Sigmoid colon (tissue), 6 donors: ENCODE measurements at regions not wholly inside any gene's neighbourhood (a gene's known extent, or its start where the extent isn't known, plus 50 kb on each side); places are given as distances from the start of the nearest gene placed in this dataset.

ENCODE experiments used
- DNase-seq: peaks from one replicate; pipeline ENCODE4 v3.0.0-alpha.2; 2019
- H3K27ac ChIP-seq, 4 donors: fragments of 200-600 bp; sonication (generic); one replicate each; pipeline ENCODE4 v1.5.1; 2016 to 2019; ENCODE audit warnings: mild to moderate bottlenecking in 1 of 4
- H3K27me3 ChIP-seq, 3 donors: fragments of 200-600 bp; sonication (generic); one replicate each; pipeline ENCODE4 v1.5.1; 2019; ENCODE audit warnings: mild to moderate bottlenecking in 1 of 3
- H3K36me3 ChIP-seq, 4 donors: fragments of 200-600 bp; sonication (generic); one replicate each; pipeline ENCODE4 v1.5.1; 2016 to 2019
- H3K4me1 ChIP-seq, 4 donors: fragments of 200-600 bp; sonication (generic); one replicate each; pipeline ENCODE4 v1.5.1; 2017 to 2019
- H3K4me3 ChIP-seq, 4 donors: fragments of 200-600 bp; sonication (generic); one replicate each; pipeline ENCODE4 v1.5.1; 2017 to 2019; ENCODE audit warnings: mild to moderate bottlenecking in 2 of 4, moderate library complexity in 1 of 4
- H3K9me3 ChIP-seq, 4 donors: fragments of 200-600 bp in 3 of 4; sonication (generic) in 3 of 4; one replicate each; pipeline versions ENCODE4 v1.5.1 to v1.6.1; 2013 to 2019
- CTCF ChIP-seq, 4 experiments: fragments of 450-650 bp in 3 of 4; fragments of 200-600 bp in 1 of 4; IDR thresholded peaks; one replicate each; pipeline ENCODE4 v1.5.1; 2016 to 2019; ENCODE audit warnings: antibody characterized with exemption in 4 of 4, mild to moderate bottlenecking in 3 of 4, moderate library complexity in 2 of 4
- EP300 ChIP-seq, 4 donors: sonication (generic); formaldehyde crosslinking; IDR thresholded peaks; one replicate each; pipeline ENCODE4 v1.6.1; 2017; ENCODE audit warnings: antibody characterized with exemption in 4 of 4
- POLR2A ChIP-seq, 2 donors: fragments of 450-650 bp; IDR thresholded peaks; one replicate each; pipeline ENCODE4 v1.6.1; 2016; ENCODE audit warnings: antibody characterized with exemption in 2 of 2, mild to moderate bottlenecking in 2 of 2, moderate library complexity in 2 of 2
- POLR2AphosphoS5 ChIP-seq, 4 donors: sonication (generic); formaldehyde crosslinking; IDR thresholded peaks; one replicate each; pipeline ENCODE4 v1.6.1; 2017; ENCODE audit warnings: antibody characterized with exemption in 4 of 4
- WGBS, 2 donors: extraction: QIAGEN DNeasy Blood & Tissue Kit; methylation state at CpG; one replicate each; pipeline ENCODE4 v1.1.7; 2013; 5-methylcytosine and 5-hydroxymethylcytosine counted together
- intact Hi-C: fragments of 100-400 bp; cut with DNase I; formaldehyde crosslinking; loops from one replicate; pipeline ENCODE4 v1.15.1; 2023
- donor health status: healthy with polysubstance abuse.
- donor health status: healthy.

- TF ChIP-seq EP300 (IDR thresholded peaks at IDR 0.05) (no peak), POLR2AphosphoS5 (IDR thresholded peaks at IDR 0.05) (no peak), CTCF (IDR thresholded peaks at IDR 0.05) (no peak), POLR2A (IDR thresholded peaks at IDR 0.05) (no peak)
- Histone ChIP-seq H3K36me3 (no peaks in the 10 kb centered on the region), H3K4me1 (no peaks in the 10 kb centered on the region), H3K27me3 (peaks cover 0 to 9% (median 0%) of the 10 kb centered on the region in 3 donors), H3K9me3 (no peaks in the 10 kb centered on the region), H3K27ac (no peak overlapping the region), H3K4me3 (no peak overlapping the region)
- DNase-seq, result no peak
- intact Hi-C loops, result no loop called here
- WGBS, 2 donors, result 42 to 65% methylated on average over 3 of the region's 3 CpGs
These were observed 241.0 kb upstream of the POU3F1 start for GRCh38 chr1:38287547-38287946.

GRCh38 chr1:38287036-38287435, 240.4 kb upstream of the POU3F1 start:
- Histone ChIP-seq H3K27ac (no peak overlapping the region), H3K9me3 (no peaks in the 10 kb centered on the region), H3K36me3 (no peaks in the 10 kb centered on the region), H3K4me1 (no peaks in the 10 kb centered on the region), H3K4me3 (no peak overlapping the region), H3K27me3 (peaks cover 0 to 6% (median 0%) of the 10 kb centered on the region in 3 donors)
- TF ChIP-seq POLR2AphosphoS5 (IDR thresholded peaks at IDR 0.05) (no peak), POLR2A (IDR thresholded peaks at IDR 0.05) (no peak), CTCF (IDR thresholded peaks at IDR 0.05) (no peak), EP300 (IDR thresholded peaks at IDR 0.05) (no peak)
- intact Hi-C loops, result no loop called here
- 92 to 95% methylated on average over 2 of the region's 2 CpGs for WGBS, 2 donors
- no peak for DNase-seq

- WGBS, 2 donors, result 53 to 72% methylated on average over 12 of the region's 12 CpGs
- no peak for TF ChIP-seq EP300 (IDR thresholded peaks at IDR 0.05)
- TF ChIP-seq POLR2AphosphoS5 (IDR thresholded peaks at IDR 0.05), result no peak
- no peak for TF ChIP-seq POLR2A (IDR thresholded peaks at IDR 0.05)
- no peak for TF ChIP-seq CTCF (IDR thresholded peaks at IDR 0.05)
- Histone ChIP-seq H3K4me1 (no peaks in the 10 kb centered on the region), H3K36me3 (no peaks in the 10 kb centered on the region), H3K27me3 (peaks cover 0 to 5% (median 0%) of the 10 kb centered on the region in 3 donors), H3K4me3 (no peak overlapping the region), H3K27ac (no peak overlapping the region), H3K9me3 (no peaks in the 10 kb centered on the region)
- no peak for DNase-seq
- intact Hi-C loops, result no loop called here
These were observed 239.4 kb upstream of the POU3F1 start for GRCh38 chr1:38285807-38286530.

GRCh38 chr1:38284953-38285352, 238.4 kb upstream of the POU3F1 start:
- 72 to 74% methylated on average over 5 of the region's 5 CpGs for WGBS, 2 donors
- Histone ChIP-seq H3K27me3 (peaks cover 0 to 5% (median 0%) of the 10 kb centered on the region in 3 donors), H3K9me3 (no peaks in the 10 kb centered on the region)

More at GRCh38 chr1:38284953-38285352, 238.4 kb upstream of the POU3F1 start:
- TF ChIP-seq POLR2AphosphoS5 (IDR thresholded peaks at IDR 0.05), result no peak
- no peak for TF ChIP-seq CTCF (IDR thresholded peaks at IDR 0.05)
- TF ChIP-seq POLR2A (IDR thresholded peaks at IDR 0.05), result no peak
- TF ChIP-seq EP300 (IDR thresholded peaks at IDR 0.05), result no peak
- Histone ChIP-seq H3K4me1 (no peaks in the 10 kb centered on the region), H3K36me3 (no peaks in the 10 kb centered on the region), H3K4me3 (no peak overlapping the region), H3K27ac (no peak overlapping the region)
- no peak for DNase-seq
- intact Hi-C loops, result no loop called here
